ENCODE measurements at regions not wholly inside any gene's neighbourhood (a gene's known extent, or its start where the extent isn't known, plus 50 kb on each side); places are given as distances from the start of the nearest gene placed in this dataset.

DNA sequence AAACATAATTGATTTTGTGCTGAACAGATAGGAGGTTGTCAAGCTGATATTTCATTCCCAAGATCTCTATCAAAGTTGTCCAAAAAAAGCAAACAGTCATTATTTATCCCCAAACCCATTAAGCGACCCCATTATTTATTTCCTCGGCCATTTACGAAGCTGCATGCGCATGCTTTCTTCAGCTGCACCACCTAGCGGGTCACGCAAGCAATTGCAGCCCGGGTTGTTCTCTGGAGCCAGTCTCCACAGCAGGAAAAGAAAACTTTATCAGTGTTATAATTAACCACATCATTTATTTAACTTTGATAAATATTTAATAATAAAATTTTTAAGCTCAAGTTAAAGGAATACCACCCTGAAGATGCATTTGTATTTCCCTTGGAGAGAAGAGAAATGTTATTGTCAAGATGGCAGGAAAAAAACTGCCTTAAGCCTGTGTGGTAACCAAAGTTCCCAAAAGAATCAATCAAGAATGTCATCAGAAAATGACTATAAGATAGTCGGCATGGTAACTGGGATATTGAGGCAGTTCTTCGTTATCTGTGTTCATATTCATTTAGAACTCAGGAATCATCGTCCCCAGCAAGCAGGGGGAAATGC is 304.7 kb downstream of the FBXO15 start:
- TF ChIP-seq ZFP30 (CRISPR knock-in tag; IDR thresholded peaks at IDR 0.05) = no peak
- no peak for TF ChIP-seq TCF4 (CRISPR knock-in tag; IDR thresholded peaks at IDR 0.05; ENCODE audit: borderline replicate concordance)
- no peak for TF ChIP-seq ESRRG (CRISPR knock-in tag; IDR thresholded peaks at IDR 0.05)
- TF ChIP-seq TOX (CRISPR knock-in tag; IDR thresholded peaks at IDR 0.05; ENCODE audit: borderline replicate concordance) = no peak
- TF ChIP-seq ZNF565 (CRISPR knock-in tag; conservative IDR thresholded peaks at IDR 0.05; ENCODE audit: low read depth) = no peak
- TF ChIP-seq CSDC2 (CRISPR knock-in tag; IDR thresholded peaks at IDR 0.05) = no peak
- no peak for TF ChIP-seq ZNF8 (CRISPR knock-in tag; IDR thresholded peaks at IDR 0.05)
- TF ChIP-seq RARB (CRISPR knock-in tag; IDR thresholded peaks at IDR 0.05) = no peak
- no peak for TF ChIP-seq ZNF70 (CRISPR knock-in tag; IDR thresholded peaks at IDR 0.05)
- TF ChIP-seq ZC3H10 (CRISPR knock-in tag; IDR thresholded peaks at IDR 0.05) = no peak
- TF ChIP-seq CSRNP3 (CRISPR knock-in tag; IDR thresholded peaks at IDR 0.05) = no peak
- no peak for TF ChIP-seq OSR1 (CRISPR knock-in tag; IDR thresholded peaks at IDR 0.05)
- no peak for TF ChIP-seq PPARA (CRISPR knock-in tag; IDR thresholded peaks at IDR 0.05; ENCODE audit: borderline replicate concordance)
- no peak for TF ChIP-seq POU6F1 (CRISPR knock-in tag; IDR thresholded peaks at IDR 0.05; ENCODE audit: borderline replicate concordance, low read depth)
- no peak for TF ChIP-seq TSHZ2 (CRISPR knock-in tag; IDR thresholded peaks at IDR 0.05)
- TF ChIP-seq BACH2 (CRISPR knock-in tag; IDR thresholded peaks at IDR 0.05; ENCODE audit: borderline replicate concordance) = no peak
- no peak for TF ChIP-seq ISL1 (CRISPR knock-in tag; IDR thresholded peaks at IDR 0.05)
- TF ChIP-seq ARNTL (CRISPR knock-in tag; IDR thresholded peaks at IDR 0.05; ENCODE audit: borderline replicate concordance, low read depth) = no peak
- ATAC-seq = peak; percentile 84

GRCh38 chr18:73841661-73842060 is 306.0 kb downstream of the FBXO15 start:
- TF ChIP-seq GLIS3 (CRISPR knock-in tag; IDR thresholded peaks at IDR 0.05) (no peak), ZNF565 (CRISPR knock-in tag; conservative IDR thresholded peaks at IDR 0.05; ENCODE audit: low read depth) (no peak), ZNF70 (CRISPR knock-in tag; IDR thresholded peaks at IDR 0.05) (no peak), PPARA (CRISPR knock-in tag; IDR thresholded peaks at IDR 0.05; ENCODE audit: borderline replicate concordance) (no peak), ZFP30 (CRISPR knock-in tag; IDR thresholded peaks at IDR 0.05) (no peak), ZNF8 (CRISPR knock-in tag; IDR thresholded peaks at IDR 0.05) (no peak), TOX (CRISPR knock-in tag; IDR thresholded peaks at IDR 0.05; ENCODE audit: borderline replicate concordance) (no peak), PATZ1 (CRISPR knock-in tag; IDR thresholded peaks at IDR 0.05; ENCODE audit: borderline replicate concordance) (no peak), SNAI2 (CRISPR knock-in tag; IDR thresholded peaks at IDR 0.05) (no peak), OSR1 (CRISPR knock-in tag; IDR thresholded peaks at IDR 0.05) (no peak), POU6F1 (CRISPR knock-in tag; IDR thresholded peaks at IDR 0.05; ENCODE audit: borderline replicate concordance, low read depth) (no peak), CREB5 (CRISPR knock-in tag; IDR thresholded peaks at IDR 0.05; ENCODE audit: low read depth) (no peak), TCF4 (CRISPR knock-in tag; IDR thresholded peaks at IDR 0.05; ENCODE audit: borderline replicate concordance) (no peak), BACH2 (CRISPR knock-in tag; IDR thresholded peaks at IDR 0.05; ENCODE audit: borderline replicate concordance) (no peak), TSHZ2 (CRISPR knock-in tag; IDR thresholded peaks at IDR 0.05) (no peak), ARNTL (CRISPR knock-in tag; IDR thresholded peaks at IDR 0.05; ENCODE audit: borderline replicate concordance, low read depth) (no peak), CSDC2 (CRISPR knock-in tag; IDR thresholded peaks at IDR 0.05) (no peak), ESRRG (CRISPR knock-in tag; IDR thresholded peaks at IDR 0.05) (no peak), ZC3H10 (CRISPR knock-in tag; IDR thresholded peaks at IDR 0.05) (no peak)
- peak; percentile 37; the same call in 1 of the 3 replicates for ATAC-seq
